Adipocyte (in vitro differentiated cells): ENCODE measurements at regions not wholly inside any gene's neighbourhood (a gene's known extent, or its start where the extent isn't known, plus 50 kb on each side); places are given as distances from the start of the nearest gene placed in this dataset.
"Not testable (repeated sequence)": the region's sequence is repeated elsewhere in the genome, so short reads cannot be mapped to it uniquely, and the experiment has no call there.

Source experiments
- DNase-seq: peaks from one replicate; pipeline ENCODE4 v3.0.0-alpha.2; 2015; ENCODE audit warnings: low read depth
- H3K27me3 ChIP-seq: replicated peaks from 2 replicates; pipeline ENCODE4 v1.7.0; 2013; ENCODE audit warnings: mild to moderate bottlenecking, low read length, moderate library complexity; ENCODE audit not compliant: control insufficient read depth, insufficient read depth
- H3K36me3 ChIP-seq: 2 replicates; pipeline ENCODE4 v1.7.0; 2013; ENCODE audit warnings: low read length, mild to moderate bottlenecking, moderate library complexity; ENCODE audit not compliant: control insufficient read depth, insufficient read depth, severe bottlenecking
- H3K4me1 ChIP-seq: 2 replicates; pipeline ENCODE4 v1.7.0; 2013; ENCODE audit warnings: mild to moderate bottlenecking, low read length, moderate library complexity; ENCODE audit not compliant: control insufficient read depth, insufficient read depth
- H3K4me3 ChIP-seq: 2 replicates; pipeline ENCODE4 v1.7.0; 2013; ENCODE audit warnings: mild to moderate bottlenecking, low read length, moderate library complexity
- H3K9ac ChIP-seq: 2 replicates; pipeline ENCODE4 v1.7.0; 2013; ENCODE audit warnings: mild to moderate bottlenecking, low read length, moderate library complexity
- H3K9me3 ChIP-seq: 2 replicates; pipeline ENCODE4 v1.7.0; 2013; ENCODE audit warnings: mild to moderate bottlenecking, low read length, moderate library complexity; ENCODE audit not compliant: control insufficient read depth

DNA sequence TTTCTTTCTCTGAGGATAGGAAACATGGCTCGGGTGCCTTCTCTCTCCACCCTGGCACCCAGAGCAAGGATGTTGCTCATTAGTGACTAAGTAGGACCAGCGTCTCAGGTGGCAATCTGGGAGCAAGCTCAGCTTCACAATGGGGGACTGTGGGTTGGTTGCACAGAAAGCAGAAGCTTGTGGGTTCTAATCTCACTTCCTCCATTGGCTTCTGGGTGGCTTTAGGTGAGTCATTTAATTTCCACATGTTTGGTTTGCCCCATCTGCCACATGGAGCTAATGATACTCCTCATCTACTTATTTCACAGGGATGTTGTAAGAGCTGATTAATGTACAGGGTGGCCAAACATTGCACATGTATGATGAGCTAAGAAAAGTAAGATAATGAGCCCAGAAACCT is 54.8 kb upstream of the AKIRIN2 start:
- peak; percentile 55 for DNase-seq
- Histone ChIP-seq H3K36me3 (no peaks in the 10 kb centered on the region), H3K4me3 (no peak overlapping the region), H3K4me1 (peaks cover 12% of the 10 kb centered on the region), H3K27me3 (no peaks in the 10 kb centered on the region), H3K9ac (no peak overlapping the region), H3K9me3 (no peaks in the 10 kb centered on the region)

DNA sequence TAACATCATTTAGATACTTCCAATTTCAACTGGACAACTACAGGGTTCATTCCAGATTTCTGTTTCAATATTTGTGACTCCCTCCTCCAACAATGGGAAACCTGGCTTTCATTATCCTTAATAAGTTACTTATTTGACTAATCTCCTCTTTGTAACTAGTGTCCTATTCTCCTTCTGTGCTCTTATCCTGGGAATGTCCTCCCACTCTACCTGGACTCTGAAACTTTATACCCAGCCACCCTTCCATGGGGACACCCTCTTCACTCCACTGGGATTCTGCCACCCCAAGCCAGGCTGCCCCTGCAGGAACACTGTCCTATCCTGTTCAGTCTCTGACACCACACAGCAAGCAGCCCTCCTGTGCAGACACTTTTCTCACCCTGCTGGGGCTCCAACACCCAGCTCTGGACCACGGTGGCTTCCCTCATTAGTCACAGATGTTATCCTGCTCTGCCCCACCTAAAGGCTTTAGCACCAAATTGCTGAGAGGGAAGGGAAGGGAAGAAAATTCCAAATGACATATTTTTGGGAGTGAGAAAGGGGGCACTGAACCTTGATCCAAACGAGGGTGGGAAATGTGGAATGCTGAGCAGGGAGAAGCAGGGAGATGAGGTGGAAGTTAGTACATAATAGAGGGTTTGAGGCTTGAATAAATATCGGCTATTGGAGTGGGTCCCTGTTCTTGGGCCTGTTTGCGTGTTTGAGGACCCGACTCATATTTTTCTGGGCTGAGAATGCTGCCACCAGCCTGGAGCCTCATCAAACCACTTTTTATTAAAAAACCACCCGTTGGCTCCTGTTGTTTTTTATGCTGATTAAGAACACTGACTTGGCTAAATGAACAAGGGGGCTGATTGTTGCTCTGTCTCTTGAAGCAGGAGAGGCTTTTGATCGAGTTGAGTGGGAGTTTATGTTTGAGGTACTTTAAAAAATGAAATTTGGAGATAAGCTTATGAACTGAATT is 54.0 kb upstream of the AKIRIN2 start:
- H3K9ac ChIP-seq: no peak overlapping the region
- H3K4me3 ChIP-seq: no peak overlapping the region
- DNase-seq: peak; percentile 21
- no peaks in the 10 kb centered on the region for H3K36me3 ChIP-seq
- no peaks in the 10 kb centered on the region for H3K9me3 ChIP-seq
- peaks cover 12% of the 10 kb centered on the region for H3K4me1 ChIP-seq
- no peaks in the 10 kb centered on the region for H3K27me3 ChIP-seq

DNA sequence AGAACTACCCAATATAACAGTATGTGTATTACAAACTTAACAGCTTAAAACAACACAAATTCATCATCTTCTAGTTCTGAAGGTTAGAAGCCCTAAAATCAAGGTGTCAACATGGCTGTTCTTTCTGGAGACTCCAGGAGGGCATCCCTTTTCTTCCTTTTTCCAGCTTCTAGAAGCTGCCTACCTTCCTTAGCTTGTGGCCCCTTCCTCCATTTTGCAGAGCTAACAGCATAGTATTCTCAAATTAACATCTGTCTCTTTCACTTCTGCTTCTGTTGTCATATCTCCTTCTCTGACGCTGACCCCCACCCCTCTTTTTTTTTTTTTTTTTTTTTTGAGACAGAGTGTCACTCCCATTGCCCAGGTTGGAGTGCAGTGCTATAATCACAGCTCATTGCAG is 52.8 kb upstream of the AKIRIN2 start:
- Histone ChIP-seq H3K4me3 (no peak overlapping the region), H3K4me1 (peaks cover 10% of the 10 kb centered on the region), H3K9me3 (no peaks in the 10 kb centered on the region), H3K36me3 (no peaks in the 10 kb centered on the region), H3K9ac (no peak overlapping the region), H3K27me3 (no peaks in the 10 kb centered on the region)
- no peak for DNase-seq

DNA sequence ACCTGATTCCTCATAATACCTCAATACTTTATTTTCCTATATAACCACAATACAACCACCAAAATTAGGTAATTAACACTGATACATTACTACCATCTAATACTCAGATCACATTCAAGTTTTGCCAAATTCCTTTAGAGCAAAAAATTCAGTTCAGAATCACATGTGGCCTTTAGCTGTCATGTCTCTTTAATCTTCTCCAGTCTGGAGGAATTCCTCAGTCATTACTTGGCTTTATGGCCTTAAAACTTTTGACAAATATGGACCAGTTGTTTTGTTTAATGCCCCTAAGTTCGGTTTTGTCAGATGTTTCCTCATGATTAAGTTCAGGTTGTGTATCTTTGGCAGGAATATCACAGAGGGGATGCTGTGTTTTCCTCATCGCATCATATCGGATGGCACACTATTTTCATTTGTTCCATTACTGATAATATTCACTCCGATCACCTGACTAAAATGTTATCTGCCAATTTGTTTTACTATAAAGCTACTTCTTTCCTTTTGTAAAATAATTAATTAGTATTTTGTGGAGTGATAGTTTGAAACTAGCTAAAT is 51.2 kb upstream of the AKIRIN2 start:
- no peak overlapping the region for H3K9ac ChIP-seq
- peaks cover 7% of the 10 kb centered on the region for H3K4me1 ChIP-seq
- no peak for DNase-seq
- H3K36me3 ChIP-seq: no peaks in the 10 kb centered on the region
- H3K4me3 ChIP-seq: no peak overlapping the region
- no peaks in the 10 kb centered on the region for H3K9me3 ChIP-seq
- no peaks in the 10 kb centered on the region for H3K27me3 ChIP-seq

DNA sequence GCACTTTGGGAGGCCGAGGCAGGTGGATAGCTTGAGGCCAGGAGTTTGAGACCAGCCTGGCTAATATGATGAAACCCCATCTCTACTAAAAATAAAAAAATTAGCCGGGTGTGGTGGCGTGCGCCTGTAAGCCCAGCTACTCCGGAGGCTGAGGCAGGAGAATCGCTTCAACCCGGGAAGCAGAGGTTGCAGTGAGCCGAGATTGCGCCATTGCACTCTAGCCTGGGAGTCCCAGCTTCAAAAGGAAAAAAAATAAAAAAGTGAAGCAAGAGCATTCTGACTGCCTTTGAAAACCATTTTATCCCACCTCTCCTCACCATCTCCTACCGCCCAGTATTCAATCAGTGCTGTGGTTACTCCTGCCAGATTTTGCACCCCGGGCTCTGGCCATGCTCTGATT is 50.5 kb upstream of the AKIRIN2 start:
- not testable (repeated sequence) for H3K9ac ChIP-seq, H3K27me3 ChIP-seq, DNase-seq, H3K4me3 ChIP-seq, H3K9me3 ChIP-seq, H3K4me1 ChIP-seq, H3K36me3 ChIP-seq
